Breast epithelium (tissue), 3 donors: ENCODE measurements at regions not wholly inside any gene's neighbourhood (a gene's known extent, or its start where the extent isn't known, plus 50 kb on each side); places are given as distances from the start of the nearest gene placed in this dataset.

Experiments
- POLR2A ChIP-seq: fragments of 450-650 bp; IDR thresholded peaks from one replicate; pipeline ENCODE4 v1.6.1; 2016; ENCODE audit warnings: antibody characterized with exemption, mild to moderate bottlenecking, moderate library complexity
- POLR2AphosphoS5 ChIP-seq, 3 donors: sonication (generic); formaldehyde crosslinking; IDR thresholded peaks; one replicate each; pipeline ENCODE4 v1.6.1; 2017; ENCODE audit warnings: antibody characterized with exemption in 3 of 3
- TF ChIP-seq, protein P1 (sequence below), 3 donors: fragments of 450-650 bp; IDR thresholded peaks; one replicate each; pipeline ENCODE4 v1.5.1; 2016 to 2017; ENCODE audit warnings: antibody characterized with exemption in 3 of 3, mild to moderate bottlenecking in 3 of 3, moderate library complexity in 3 of 3

DNA sequence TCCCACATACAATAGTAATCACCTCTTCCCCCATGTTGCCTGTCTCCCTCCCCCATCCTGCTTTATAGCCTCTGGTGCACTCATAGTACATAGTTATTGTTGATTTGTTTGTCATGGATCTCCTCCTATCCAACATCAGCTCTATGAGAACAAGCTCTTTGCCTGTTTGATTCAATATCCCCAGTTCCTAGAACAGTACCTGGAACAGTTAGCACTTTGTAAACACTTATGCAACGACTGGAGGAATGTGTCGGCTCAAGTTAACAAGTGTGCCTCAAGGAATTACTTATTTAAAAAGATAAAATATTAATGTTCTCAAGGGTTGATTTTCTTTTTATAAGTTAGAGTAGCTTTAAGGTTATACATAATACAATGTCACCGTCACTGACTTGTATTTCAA lies 271.6 kb upstream of the KAZN start:
- TF ChIP-seq POLR2AphosphoS5 (IDR thresholded peaks at IDR 0.05) (no peak), POLR2A (no peak)
- TF ChIP-seq, protein P1, sequence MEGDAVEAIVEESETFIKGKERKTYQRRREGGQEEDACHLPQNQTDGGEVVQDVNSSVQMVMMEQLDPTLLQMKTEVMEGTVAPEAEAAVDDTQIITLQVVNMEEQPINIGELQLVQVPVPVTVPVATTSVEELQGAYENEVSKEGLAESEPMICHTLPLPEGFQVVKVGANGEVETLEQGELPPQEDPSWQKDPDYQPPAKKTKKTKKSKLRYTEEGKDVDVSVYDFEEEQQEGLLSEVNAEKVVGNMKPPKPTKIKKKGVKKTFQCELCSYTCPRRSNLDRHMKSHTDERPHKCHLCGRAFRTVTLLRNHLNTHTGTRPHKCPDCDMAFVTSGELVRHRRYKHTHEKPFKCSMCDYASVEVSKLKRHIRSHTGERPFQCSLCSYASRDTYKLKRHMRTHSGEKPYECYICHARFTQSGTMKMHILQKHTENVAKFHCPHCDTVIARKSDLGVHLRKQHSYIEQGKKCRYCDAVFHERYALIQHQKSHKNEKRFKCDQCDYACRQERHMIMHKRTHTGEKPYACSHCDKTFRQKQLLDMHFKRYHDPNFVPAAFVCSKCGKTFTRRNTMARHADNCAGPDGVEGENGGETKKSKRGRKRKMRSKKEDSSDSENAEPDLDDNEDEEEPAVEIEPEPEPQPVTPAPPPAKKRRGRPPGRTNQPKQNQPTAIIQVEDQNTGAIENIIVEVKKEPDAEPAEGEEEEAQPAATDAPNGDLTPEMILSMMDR (IDR thresholded peaks at IDR 0.05): no peak
